ENCODE measurements at regions not wholly inside any gene's neighbourhood (a gene's known extent, or its start where the extent isn't known, plus 50 kb on each side); places are given as distances from the start of the nearest gene placed in this dataset.

DNA sequence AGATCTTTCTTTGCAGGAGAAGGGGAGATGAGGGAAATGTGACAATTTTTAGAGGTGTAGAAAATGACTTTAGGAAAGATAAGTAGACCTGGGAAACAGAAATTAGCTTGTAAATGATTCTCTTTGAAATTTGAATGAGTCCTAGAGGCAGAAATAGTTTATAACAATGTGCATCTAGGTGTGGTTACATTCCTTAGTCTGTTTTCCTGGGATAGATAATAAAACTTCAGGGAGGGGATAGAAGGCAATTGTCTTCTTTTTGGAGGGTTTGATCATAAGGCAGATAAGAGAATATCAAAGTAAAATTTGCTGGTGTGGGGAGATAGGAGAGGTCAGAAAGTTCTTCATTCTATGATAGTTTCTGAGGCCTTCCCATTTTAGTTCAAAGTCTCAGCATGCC is 1344.3 kb upstream of the LRRTM1 start:
- H3K27ac Mint-ChIP-seq = no peak overlapping the region
- peaks cover 0 to 23% (median 11%) of the 10 kb centered on the region in 7 donors for H3K9me3 Mint-ChIP-seq
- ATAC-seq (ENCODE audit: low read depth in 2 of 2) (no peak), DNase-seq (no peak)
- no peaks in the 10 kb centered on the region for H3K36me3 Mint-ChIP-seq
- no peaks in the 10 kb centered on the region for H3K4me1 Mint-ChIP-seq
- no peaks in the 10 kb centered on the region for H3K27me3 Mint-ChIP-seq
- H3K4me3 Mint-ChIP-seq = no peak overlapping the region

DNA sequence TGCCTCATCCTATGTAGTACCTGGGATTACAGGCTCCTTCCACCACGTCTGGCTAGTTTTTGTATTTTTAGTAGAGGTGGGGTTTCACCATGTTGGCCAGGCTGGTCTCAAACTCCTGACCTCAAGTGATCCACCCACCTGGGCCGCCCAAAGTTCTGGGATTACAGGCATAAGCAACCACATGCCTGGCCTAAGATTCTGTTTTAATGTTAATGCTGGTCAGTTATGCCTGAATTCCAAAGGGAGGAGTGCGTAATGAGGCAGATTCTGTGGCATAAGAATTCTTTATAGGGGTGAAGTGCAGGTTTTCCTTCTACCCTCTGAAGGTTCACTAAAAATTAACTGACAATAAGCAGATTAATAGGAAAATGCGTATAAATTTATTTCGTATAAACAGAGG is 1343.8 kb upstream of the LRRTM1 start:
- Mint-ChIP-seq H3K27ac (no peak overlapping the region), H3K36me3 (no peaks in the 10 kb centered on the region), H3K27me3 (no peaks in the 10 kb centered on the region), H3K4me3 (no peak overlapping the region), H3K9me3 (peaks cover 0 to 23% (median 11%) of the 10 kb centered on the region in 7 donors), H3K4me1 (no peaks in the 10 kb centered on the region)
- ATAC-seq (ENCODE audit: low read depth in 2 of 2) (no peak), DNase-seq (no peak)

DNA sequence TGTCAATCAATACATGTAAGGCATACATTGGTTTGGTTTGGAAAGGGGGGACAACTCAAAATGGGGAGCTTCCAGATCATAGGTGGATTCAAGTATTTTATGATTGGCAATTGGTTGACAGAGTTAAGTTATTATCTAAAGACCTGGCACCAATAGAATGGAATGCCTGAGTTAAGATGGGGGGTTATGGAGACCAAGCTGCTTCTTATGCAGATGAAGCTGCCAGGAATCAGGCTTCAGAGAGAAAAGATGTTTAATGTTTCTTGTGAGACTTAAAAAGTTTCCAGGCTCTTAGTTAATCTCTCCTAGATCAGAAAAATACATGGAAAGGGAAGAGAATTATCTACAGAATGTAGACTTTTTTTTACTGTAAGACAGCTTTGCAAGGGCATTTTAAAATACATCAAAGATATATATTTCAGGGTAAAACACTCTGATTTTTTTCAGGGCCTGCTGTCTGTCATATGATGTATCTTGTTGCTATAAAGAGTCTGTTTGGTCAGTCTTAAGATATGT is 1343.2 kb upstream of the LRRTM1 start:
- H3K27ac Mint-ChIP-seq = no peak overlapping the region
- H3K27me3 Mint-ChIP-seq = no peaks in the 10 kb centered on the region

DNA sequence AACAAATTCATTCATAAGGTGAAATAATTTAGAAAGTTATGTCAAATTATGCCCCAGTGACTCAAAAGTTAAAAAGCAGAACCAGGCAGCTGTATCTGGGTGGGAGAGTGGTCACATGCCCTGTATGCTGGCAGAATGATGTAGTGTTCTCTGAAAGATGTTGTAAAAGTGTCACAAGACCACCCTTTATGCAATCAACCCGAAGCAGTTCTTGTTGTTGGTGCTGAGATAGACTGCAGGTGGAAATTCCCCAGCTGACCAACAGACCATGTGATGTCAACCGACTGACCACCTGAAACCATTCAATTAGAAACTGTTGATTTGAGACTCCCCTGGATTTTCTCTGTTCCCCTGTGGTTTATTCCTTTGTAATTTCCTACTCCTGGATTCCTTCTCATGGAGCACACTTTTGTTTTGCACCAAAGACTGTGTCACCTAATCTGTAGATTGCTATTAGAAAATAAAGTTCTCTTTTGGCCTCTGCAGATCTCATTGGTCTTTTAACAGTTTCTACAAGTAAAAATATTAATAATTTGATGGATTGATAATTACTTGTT is 1341.3 kb upstream of the LRRTM1 start:
- Mint-ChIP-seq H3K27me3 (no peaks in the 10 kb centered on the region), H3K4me1 (no peaks in the 10 kb centered on the region), H3K27ac (no peak overlapping the region), H3K4me3 (no peak overlapping the region), H3K9me3 (peaks cover 0 to 25% (median 7%) of the 10 kb centered on the region in 7 donors), H3K36me3 (no peaks in the 10 kb centered on the region)
- DNase-seq (no peak), ATAC-seq (ENCODE audit: low read depth in 2 of 2) (no peak)

More for the DNA sequence above, 1343.2 kb upstream of the LRRTM1 start:
- ATAC-seq (ENCODE audit: low read depth in 2 of 2) = no peak
- H3K4me3 Mint-ChIP-seq = no peak overlapping the region
- peaks cover 0 to 23% (median 11%) of the 10 kb centered on the region in 7 donors for H3K9me3 Mint-ChIP-seq
- H3K36me3 Mint-ChIP-seq = no peaks in the 10 kb centered on the region
- H3K4me1 Mint-ChIP-seq = no peaks in the 10 kb centered on the region
- DNase-seq = no peak

DNA sequence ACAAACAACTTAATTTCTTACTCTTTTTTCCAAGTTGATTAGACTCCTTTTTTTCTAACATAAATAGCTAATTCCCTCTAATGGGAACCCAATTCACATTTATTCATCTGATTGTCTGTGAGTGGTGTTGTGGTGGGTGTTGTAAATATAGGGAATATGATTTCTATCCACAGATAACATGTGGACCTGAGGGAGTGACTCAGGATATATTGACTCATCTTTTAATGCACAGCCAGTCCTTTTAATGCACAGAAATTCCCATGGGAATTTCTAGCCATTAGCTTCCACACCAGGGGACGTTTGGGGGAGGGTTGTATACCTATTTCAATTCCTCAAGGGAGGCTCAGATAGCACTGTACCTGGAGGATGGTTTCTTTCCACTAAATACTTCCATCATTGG is 1339.6 kb upstream of the LRRTM1 start:
- peaks cover 0 to 29% (median 11%) of the 10 kb centered on the region in 7 donors for H3K9me3 Mint-ChIP-seq
- H3K4me3 Mint-ChIP-seq = no peak overlapping the region
- no peaks in the 10 kb centered on the region for H3K4me1 Mint-ChIP-seq
- H3K27me3 Mint-ChIP-seq = no peaks in the 10 kb centered on the region
- H3K36me3 Mint-ChIP-seq = no peaks in the 10 kb centered on the region
- DNase-seq (no peak), ATAC-seq (ENCODE audit: low read depth in 2 of 2) (no peak)
- no peak overlapping the region for H3K27ac Mint-ChIP-seq

DNA sequence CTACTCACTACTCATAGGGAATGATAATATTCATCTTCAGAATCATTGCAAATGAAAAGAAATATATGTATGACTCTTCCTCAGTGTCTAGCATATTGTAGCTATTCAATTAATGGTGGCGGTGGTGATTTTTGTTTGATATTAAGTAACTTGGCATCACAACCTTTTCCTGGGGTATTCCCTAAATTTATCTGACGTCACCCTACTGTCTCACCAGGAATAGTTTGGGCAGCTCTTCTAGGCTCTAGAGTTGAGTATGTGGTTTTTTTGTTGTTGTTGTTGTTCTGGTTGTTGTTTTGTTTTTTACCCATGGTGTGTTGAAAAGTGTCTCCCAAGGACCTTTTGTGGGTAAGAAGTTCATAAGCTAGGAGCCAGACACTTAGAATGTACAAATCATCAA is 1320.3 kb upstream of the LRRTM1 start:
- no peak for ATAC-seq (ENCODE audit: low read depth in 2 of 2)
- H3K4me1 Mint-ChIP-seq = no peaks in the 10 kb centered on the region
- DNase-seq = no peak
- H3K9me3 Mint-ChIP-seq = peaks cover 2 to 21% (median 13%) of the 10 kb centered on the region in 7 donors
- H3K27me3 Mint-ChIP-seq = no peaks in the 10 kb centered on the region
- H3K4me3 Mint-ChIP-seq = no peak overlapping the region
- no peak overlapping the region for H3K27ac Mint-ChIP-seq
- H3K36me3 Mint-ChIP-seq = no peaks in the 10 kb centered on the region

DNA sequence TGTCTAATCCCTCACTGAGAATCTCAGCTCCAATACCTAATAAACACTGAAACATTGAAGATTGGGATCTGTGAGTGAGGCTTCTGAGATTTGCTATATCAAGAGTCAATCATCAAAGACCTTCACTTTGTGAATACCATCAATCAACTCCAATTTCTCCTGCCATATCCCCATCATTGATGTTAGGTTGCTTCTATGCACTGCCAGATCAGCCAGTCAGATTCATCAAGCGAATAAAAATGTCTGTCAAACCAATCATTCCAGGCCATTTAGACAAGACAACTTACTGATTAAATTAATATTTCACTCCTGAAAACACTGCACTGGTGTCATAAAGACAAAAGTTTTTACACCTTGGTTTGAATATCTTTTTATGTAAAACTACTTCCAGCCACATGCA is 1295.5 kb upstream of the LRRTM1 start:
- DNase-seq = no peak
- ATAC-seq (ENCODE audit: low read depth in 2 of 2) = no peak
- Mint-ChIP-seq H3K4me3 (no peak overlapping the region), H3K27me3 (no peaks in the 10 kb centered on the region), H3K27ac (no peak overlapping the region), H3K9me3 (peaks cover 0 to 16% (median 4%) of the 10 kb centered on the region in 7 donors), H3K36me3 (no peaks in the 10 kb centered on the region), H3K4me1 (no peaks in the 10 kb centered on the region)

DNA sequence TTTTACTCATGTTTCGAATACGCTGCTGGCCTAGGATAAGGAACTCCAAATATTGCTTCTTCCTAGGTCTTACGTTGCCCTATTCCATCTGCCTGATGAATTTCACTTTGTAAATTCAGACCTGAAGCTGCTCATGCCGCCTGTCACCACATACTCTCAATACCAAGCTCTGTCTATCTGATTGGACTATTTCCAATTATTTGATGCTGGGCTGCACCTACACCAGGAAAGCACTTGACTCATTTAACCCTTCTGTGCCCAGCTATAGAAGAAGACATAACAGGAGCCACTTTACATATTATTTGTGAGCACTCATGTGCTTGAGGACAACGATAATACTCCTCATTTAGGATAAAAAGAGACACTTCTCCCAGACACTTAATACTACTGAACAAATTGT is 1293.9 kb upstream of the LRRTM1 start:
- no peak overlapping the region for H3K4me3 Mint-ChIP-seq
- H3K36me3 Mint-ChIP-seq = no peaks in the 10 kb centered on the region
- H3K4me1 Mint-ChIP-seq = no peaks in the 10 kb centered on the region
- ATAC-seq (ENCODE audit: low read depth in 2 of 2) (no peak), DNase-seq (no peak)
- H3K27me3 Mint-ChIP-seq = no peaks in the 10 kb centered on the region
- no peak overlapping the region for H3K27ac Mint-ChIP-seq
- peaks cover 0 to 16% (median 3%) of the 10 kb centered on the region in 7 donors for H3K9me3 Mint-ChIP-seq

DNA sequence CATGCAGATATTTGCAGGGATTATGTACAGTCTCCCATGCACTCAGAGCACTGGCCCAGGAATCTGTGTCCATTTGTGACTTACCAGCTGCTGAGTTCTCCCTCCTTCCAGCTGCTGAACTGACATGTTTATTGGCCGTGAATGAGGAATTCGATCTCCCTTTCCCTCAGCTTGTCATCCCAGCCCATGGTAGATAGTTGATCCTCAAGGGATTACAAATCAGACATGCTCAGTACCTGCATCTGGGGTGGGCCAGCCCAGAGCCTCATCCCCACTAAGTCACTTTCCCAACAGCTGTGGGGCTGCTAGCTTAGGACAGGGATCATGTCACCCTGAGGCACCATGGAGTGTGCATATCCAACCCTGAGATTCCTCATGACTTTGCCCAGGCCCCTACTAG is 1284.9 kb upstream of the LRRTM1 start:
- H3K27me3 Mint-ChIP-seq = no peaks in the 10 kb centered on the region
- H3K27ac Mint-ChIP-seq = no peak overlapping the region
- no peaks in the 10 kb centered on the region for H3K4me1 Mint-ChIP-seq
- no peak overlapping the region for H3K4me3 Mint-ChIP-seq
- H3K36me3 Mint-ChIP-seq = no peaks in the 10 kb centered on the region
- DNase-seq (no peak), ATAC-seq (ENCODE audit: low read depth in 2 of 2) (no peak)
- peaks cover 0 to 10% (median 4%) of the 10 kb centered on the region in 7 donors for H3K9me3 Mint-ChIP-seq

DNA sequence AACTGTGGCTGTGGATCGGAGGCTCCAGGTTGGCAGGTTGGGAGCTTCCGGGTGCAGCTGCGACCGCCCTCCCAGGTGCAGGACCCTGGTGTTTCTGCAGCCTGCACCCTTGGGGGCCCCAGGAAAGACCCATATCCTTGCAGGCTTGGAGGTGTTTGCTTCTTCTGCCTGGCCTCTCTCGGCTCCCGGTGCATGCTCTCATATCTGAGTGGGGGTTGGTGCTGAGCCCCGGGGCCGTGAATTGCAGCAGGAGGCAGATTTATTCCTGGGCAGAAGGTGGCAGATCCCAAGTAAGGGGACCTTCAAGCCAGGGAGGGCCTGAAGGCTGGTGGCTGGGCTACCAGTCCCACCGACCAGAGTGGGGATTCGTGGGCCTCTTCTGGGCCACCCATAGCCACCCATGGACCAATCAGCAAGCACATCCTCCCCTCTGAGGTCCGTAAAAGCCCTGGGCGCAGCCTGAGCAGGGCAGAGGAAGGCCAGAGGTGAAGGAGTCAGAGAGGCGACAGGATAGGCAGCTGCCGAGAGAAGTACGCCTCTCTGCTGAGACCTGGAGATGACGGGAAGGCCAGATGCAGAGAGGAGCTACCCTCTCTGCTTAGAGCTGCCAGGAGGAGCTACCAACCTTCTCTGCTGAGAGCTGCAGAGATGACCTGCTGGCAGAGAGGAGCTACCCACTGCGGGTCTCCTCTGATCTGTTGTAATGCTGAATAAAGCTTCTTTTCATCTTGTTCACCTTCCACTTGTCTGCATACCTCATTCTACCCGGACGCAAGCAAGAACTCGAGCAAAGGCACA is 1279.0 kb upstream of the LRRTM1 start:
- Mint-ChIP-seq H3K36me3 (no peaks in the 10 kb centered on the region), H3K9me3 (peaks cover 3 to 16% (median 7%) of the 10 kb centered on the region in 7 donors), H3K27ac (no peak overlapping the region), H3K4me1 (no peaks in the 10 kb centered on the region), H3K4me3 (no peak overlapping the region), H3K27me3 (no peaks in the 10 kb centered on the region)
- DNase-seq = no peak
- ATAC-seq (ENCODE audit: low read depth in 2 of 2) = no peak

DNA sequence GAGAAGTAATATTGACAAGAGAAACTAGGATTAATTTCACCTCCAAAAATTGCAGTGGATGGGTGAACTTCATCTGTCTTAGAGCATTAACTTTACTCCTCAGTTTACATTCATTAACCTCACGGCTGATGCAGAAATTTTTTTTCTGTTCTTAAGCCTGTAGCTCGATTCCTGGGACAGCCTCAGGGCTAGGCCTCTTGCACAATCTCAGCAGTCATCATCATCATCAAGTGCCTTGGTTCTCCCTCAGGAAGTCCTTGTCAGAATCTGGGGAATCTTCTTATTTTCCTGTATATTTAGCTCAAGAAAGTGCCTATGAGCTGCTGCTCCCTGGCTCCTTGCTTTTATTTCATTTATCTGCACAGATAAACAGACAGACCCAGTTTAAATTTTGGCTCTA is 1272.2 kb upstream of the LRRTM1 start:
- ATAC-seq (ENCODE audit: low read depth in 2 of 2) = no peak

DNA sequence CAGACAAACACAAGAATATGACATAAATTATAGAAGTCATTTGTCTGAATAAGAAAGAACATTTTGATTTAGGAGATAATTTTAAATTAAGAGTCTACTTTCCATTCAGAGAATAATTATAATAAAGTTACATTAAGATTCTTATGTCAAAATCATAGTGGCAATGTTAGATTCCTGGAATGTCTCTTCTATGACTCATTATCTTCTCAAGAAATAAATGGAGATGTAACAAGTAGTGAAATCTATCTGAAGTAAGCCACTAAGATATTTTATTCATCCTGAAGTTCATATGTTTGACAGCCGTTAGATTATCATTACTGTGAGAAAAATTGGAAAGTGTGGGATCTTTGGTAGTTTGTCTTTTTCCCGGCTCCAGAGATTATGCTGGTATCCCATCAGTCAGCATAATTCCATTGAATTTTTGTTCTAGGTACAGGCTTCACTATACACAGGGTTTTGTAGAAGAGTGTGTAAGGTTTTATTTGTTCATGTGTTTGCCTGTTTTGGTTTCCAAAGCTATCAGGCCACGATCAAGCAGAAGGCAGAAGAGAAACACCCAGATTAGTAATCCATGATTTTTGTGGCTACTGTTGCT is 1246.6 kb upstream of the LRRTM1 start:
- no peak overlapping the region for H3K4me3 Mint-ChIP-seq
- no peak overlapping the region for H3K27ac Mint-ChIP-seq
- H3K36me3 Mint-ChIP-seq = no peaks in the 10 kb centered on the region
- H3K9me3 Mint-ChIP-seq = peaks cover 0 to 11% (median 1%) of the 10 kb centered on the region in 7 donors
- H3K27me3 Mint-ChIP-seq = no peaks in the 10 kb centered on the region
- ATAC-seq (ENCODE audit: low read depth in 2 of 2) (no peak), DNase-seq (no peak)
- H3K4me1 Mint-ChIP-seq = no peaks in the 10 kb centered on the region

More for the DNA sequence above, 1272.2 kb upstream of the LRRTM1 start:
- DNase-seq = no peak
- Mint-ChIP-seq H3K9me3 (peaks cover 0 to 10% (median 4%) of the 10 kb centered on the region in 7 donors), H3K4me1 (no peaks in the 10 kb centered on the region), H3K27me3 (no peaks in the 10 kb centered on the region), H3K27ac (no peak overlapping the region), H3K4me3 (no peak overlapping the region), H3K36me3 (no peaks in the 10 kb centered on the region)

DNA sequence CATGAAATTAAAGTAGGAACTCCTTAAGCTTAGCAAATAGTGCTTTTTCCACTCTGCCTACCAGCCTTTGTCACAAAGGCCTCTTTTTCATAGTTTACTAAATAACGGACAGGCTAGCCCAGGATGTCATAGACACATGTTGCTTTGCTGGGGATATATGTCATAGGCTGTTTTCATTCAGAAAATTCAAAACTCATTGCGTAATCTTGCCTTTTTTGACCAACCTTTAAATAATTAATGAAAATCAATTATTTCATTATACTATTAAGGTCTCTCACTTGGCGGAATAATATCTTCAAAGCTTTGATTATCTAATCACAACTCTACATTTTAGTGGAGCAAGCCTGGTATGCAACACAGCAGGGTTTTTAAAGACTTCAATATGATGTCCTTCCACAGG is 1245.7 kb upstream of the LRRTM1 start:
- no peaks in the 10 kb centered on the region for H3K27me3 Mint-ChIP-seq
- no peak overlapping the region for H3K27ac Mint-ChIP-seq
- H3K9me3 Mint-ChIP-seq = peaks cover 0 to 11% (median 1%) of the 10 kb centered on the region in 7 donors
- DNase-seq = no peak
- H3K4me1 Mint-ChIP-seq = no peaks in the 10 kb centered on the region
- H3K4me3 Mint-ChIP-seq = no peak overlapping the region
- ATAC-seq (ENCODE audit: low read depth in 2 of 2) = no peak
- no peaks in the 10 kb centered on the region for H3K36me3 Mint-ChIP-seq

DNA sequence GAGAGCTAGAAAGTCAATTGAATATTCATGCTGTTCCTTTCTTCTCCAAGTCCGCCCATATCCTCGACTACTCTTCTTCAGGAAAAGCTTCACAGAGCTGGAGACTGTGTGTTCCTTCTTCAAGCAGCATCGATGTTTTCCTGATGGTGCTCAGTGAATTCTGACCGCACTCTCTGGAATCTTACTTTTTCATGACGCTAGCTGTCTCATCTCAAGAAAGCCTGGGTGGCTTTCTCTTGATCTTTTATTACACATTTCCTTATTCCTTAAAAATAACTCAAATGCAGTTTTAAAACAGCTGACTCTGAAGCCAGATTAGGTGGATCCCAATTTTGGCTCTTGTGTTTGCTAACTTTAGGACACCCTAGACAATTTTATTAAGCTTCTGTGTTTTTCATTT is 1245.1 kb upstream of the LRRTM1 start:
- no peak overlapping the region for H3K4me3 Mint-ChIP-seq
- H3K27me3 Mint-ChIP-seq = no peaks in the 10 kb centered on the region
- peaks cover 0 to 11% (median 1%) of the 10 kb centered on the region in 7 donors for H3K9me3 Mint-ChIP-seq
- H3K27ac Mint-ChIP-seq = no peak overlapping the region
- no peak for DNase-seq
- no peaks in the 10 kb centered on the region for H3K4me1 Mint-ChIP-seq
- no peak for ATAC-seq (ENCODE audit: low read depth in 2 of 2)
- no peaks in the 10 kb centered on the region for H3K36me3 Mint-ChIP-seq

Data from naive B cell (primary cell).